IMR-90 (cell line): ENCODE measurements at regions not wholly inside any gene's neighbourhood (a gene's known extent, or its start where the extent isn't known, plus 50 kb on each side); places are given as distances from the start of the nearest gene placed in this dataset.

Experiments used
- CEBPB ChIP-seq: IDR thresholded peaks from 2 replicates; pipeline ENCODE4 v1.6.1; 2012; ENCODE audit warnings: low read depth, low read length, improper control_type of control experiment
- POLR2A ChIP-seq: IDR thresholded peaks from 2 replicates; pipeline ENCODE4 v1.6.1; 2012; ENCODE audit warnings: mild to moderate bottlenecking, low read depth, low read length
- RFX5 ChIP-seq: IDR thresholded peaks from 2 replicates; pipeline ENCODE4 v1.8.0; 2012; ENCODE audit warnings: low read depth, mild to moderate bottlenecking, low read length, moderate library complexity
- SMC3 ChIP-seq: fragments of 150-350 bp; IDR thresholded peaks from 2 replicates; pipeline ENCODE4 v1.6.1; 2016; ENCODE audit warnings: low read depth, mild to moderate bottlenecking, antibody characterized with exemption, low read length, moderate library complexity
- TF ChIP-seq, protein P1 (sequence below): conservative IDR thresholded peaks from 2 replicates; pipeline ENCODE4 v1.5.1; 2012; ENCODE audit warnings: mild to moderate bottlenecking, low read depth, low read length, improper control_type of control experiment
- TF ChIP-seq, protein P2 (sequence below): fragments of 150-350 bp; IDR thresholded peaks from 2 replicates; pipeline ENCODE4 v1.6.1; 2017; ENCODE audit warnings: mild to moderate bottlenecking, antibody characterized with exemption, low read length, low read depth

DNA sequence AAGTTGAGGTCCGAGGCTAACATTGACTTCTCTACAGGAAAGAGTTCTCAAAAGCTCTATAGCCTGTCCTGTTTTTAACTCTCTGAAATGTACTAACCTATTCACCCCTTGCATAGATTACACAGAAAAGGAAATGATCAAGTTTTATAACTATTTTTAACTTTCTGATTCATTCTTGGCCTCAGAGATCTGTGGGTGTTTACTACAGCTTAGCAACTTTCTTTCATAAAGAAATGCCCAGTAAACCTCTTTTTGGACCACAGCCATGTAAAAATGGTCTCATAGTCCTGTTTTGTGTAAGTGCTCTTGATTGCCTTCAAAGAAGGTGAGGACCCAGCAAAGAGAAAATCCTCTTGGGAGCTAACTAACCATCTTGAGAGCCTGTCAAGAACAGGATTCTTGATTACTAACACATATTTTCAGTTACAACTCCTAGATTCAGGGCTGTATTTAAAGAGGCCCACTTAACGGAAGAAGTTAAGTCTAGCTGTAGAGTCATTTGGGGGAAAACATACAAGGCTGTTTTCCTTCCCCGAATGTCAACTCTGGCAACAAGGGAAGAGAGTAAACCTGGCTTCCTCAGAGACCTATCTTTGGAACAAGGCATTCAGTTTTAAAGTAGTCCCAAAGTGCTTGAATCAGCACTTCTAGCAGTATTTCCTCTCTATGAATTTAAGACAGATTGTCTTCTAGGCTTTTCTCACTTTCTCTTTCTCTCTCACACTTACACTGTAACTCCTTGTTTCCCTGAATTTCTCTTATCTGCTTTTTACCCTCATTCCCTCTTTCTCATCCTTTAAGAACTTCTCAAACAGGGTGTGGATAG lies 78.2 kb downstream of the IL21 start:
- TF ChIP-seq, protein P1, sequence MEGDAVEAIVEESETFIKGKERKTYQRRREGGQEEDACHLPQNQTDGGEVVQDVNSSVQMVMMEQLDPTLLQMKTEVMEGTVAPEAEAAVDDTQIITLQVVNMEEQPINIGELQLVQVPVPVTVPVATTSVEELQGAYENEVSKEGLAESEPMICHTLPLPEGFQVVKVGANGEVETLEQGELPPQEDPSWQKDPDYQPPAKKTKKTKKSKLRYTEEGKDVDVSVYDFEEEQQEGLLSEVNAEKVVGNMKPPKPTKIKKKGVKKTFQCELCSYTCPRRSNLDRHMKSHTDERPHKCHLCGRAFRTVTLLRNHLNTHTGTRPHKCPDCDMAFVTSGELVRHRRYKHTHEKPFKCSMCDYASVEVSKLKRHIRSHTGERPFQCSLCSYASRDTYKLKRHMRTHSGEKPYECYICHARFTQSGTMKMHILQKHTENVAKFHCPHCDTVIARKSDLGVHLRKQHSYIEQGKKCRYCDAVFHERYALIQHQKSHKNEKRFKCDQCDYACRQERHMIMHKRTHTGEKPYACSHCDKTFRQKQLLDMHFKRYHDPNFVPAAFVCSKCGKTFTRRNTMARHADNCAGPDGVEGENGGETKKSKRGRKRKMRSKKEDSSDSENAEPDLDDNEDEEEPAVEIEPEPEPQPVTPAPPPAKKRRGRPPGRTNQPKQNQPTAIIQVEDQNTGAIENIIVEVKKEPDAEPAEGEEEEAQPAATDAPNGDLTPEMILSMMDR, result no peak
- TF ChIP-seq POLR2A (no peak), SMC3 (no peak), CEBPB (no peak), RFX5 (no peak)
- TF ChIP-seq, protein P2, sequence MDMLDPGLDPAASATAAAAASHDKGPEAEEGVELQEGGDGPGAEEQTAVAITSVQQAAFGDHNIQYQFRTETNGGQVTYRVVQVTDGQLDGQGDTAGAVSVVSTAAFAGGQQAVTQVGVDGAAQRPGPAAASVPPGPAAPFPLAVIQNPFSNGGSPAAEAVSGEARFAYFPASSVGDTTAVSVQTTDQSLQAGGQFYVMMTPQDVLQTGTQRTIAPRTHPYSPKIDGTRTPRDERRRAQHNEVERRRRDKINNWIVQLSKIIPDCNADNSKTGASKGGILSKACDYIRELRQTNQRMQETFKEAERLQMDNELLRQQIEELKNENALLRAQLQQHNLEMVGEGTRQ, result no peak
